Ureter (tissue), 1 donor: ENCODE measurements at regions not wholly inside any gene's neighbourhood (a gene's known extent, or its start where the extent isn't known, plus 50 kb on each side); places are given as distances from the start of the nearest gene placed in this dataset.
A peak's percentile ranks its signal among the peaks of the same experiment; 100 is the strongest.

Experiments
- DNase-seq: peaks from one replicate; pipeline ENCODE4 v3.0.0-alpha.2; 2020; ENCODE audit warnings: low spot score
- donor health status: DM: yes; HTN: yes; CAD: no.

- no peak for DNase-seq
Observed at GRCh38 chr21:28788030-28788429, 204.6 kb downstream of the LTN1 start.

DNA sequence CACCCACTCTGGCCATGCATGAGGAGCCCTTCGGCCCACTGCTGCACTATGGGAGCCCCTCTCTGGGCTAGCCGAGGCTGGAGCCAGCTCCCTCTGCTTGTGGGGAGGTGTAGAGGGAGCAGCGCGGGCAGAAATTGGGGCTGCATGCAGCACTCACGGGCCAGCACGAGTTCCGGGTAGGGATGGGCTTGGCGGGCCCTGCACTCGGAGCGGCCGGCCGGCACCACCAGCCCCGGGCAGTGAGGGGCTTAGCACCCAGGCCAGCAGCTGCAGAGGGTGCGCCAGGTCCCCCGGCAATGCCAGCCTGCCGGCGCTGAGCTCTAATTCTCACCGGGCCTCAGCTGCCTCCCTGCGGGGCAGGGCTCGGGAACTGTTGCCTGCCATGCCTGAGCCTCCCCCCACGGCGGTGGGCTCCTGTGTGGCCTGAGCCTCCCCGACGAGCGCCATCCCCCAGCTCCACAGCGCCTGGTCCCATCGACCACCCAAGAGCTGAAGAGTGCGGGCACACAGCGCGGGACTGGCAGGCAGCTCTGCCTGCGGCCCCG lies 209.0 kb downstream of the LTN1 start:
- no peak for DNase-seq

- DNase-seq, result no peak
Observed at GRCh38 chr21:28781602-28782276, 210.9 kb downstream of the LTN1 start.

- no peak for DNase-seq
Observed at GRCh38 chr21:28779914-28780313, 212.8 kb downstream of the LTN1 start.

GRCh38 chr21:28776251-28776650 lies 216.4 kb downstream of the LTN1 start:
- no peak for DNase-seq

GRCh38 chr21:28775071-28775470 lies 217.6 kb downstream of the LTN1 start:
- DNase-seq, result no peak

DNA sequence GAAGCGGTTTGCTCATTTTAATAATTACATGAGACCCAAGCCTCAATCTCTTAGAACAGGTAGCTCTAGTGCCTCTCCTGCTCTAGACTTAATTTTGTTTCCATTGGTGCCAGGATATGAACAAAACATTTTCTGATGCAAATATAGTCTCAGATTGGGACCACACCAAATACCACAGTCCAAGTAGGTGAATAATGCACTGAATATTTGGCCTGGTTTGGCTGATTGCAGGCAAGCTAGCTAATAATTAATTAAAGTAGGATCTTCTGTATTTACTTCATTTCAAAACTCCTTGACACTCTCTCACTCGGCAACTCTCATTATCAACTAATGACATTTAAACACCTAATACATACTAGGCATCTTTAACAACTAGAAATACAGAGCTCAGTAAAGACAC lies 219.6 kb downstream of the LTN1 start:
- no peak for DNase-seq

- no peak for DNase-seq
Observed at GRCh38 chr21:28771790-28772501, 220.7 kb downstream of the LTN1 start.

- DNase-seq, result no peak
Observed at GRCh38 chr21:28770867-28771661, 221.6 kb downstream of the LTN1 start.

GRCh38 chr21:28769683-28770082 lies 223.0 kb downstream of the LTN1 start:
- DNase-seq, result no peak

DNA sequence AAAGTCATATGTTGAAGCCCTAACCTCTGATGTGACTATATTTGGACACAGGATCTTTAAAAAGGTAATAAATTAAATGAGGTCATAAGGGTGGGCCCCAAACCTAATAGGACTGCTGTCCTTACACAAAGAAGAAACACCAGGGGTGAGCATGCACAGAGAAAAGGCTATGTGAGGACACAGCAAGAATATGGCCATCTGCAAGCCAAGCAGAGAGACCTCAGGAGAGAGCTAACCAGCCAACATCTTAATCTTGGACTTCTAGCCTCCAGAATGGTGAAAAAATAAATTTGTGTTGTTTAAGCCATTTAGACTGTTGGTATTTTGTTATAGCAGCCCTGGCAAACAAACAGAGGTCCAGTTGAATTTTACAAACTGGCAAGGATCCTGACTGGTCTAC lies 223.9 kb downstream of the LTN1 start:
- DNase-seq, result no peak

DNA sequence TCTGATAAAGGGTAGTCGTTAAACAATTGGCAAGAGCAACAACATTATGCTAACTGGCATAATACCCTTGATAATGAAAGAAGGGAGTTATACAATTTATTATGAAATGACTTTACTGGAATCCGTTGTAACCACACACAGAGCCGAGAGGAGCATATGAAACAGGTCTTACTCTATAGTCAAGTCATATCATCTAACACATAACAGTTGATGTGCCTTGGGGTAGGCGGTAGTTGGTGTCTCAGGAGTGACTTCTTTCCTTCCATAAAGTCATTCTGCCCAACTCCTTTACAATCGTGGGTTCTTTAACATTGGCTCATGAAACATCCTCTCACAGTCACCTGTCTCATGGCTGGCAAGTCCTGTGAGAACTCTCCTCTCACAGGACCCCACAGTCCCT lies 225.2 kb downstream of the LTN1 start:
- DNase-seq, result no peak

GRCh38 chr21:28763809-28764418 lies 228.8 kb downstream of the LTN1 start:
- no peak for DNase-seq

DNA sequence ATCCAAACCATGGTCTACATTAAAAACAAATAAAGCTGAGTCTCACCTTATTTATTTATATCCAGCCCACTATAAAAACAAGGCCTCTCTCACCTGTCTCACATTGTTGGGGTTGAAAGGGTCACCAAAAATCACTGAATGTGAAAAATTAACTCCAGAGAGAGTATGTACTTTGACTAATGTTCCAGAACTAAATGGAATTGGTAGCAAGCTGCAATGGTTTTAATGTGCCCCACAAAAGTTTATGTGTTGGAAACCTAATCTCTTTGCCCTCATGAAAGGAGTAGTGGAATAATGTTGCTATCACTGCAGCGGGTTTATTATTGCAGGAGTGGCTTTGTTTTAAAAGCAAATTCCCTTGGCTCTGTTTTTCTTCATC lies 230.3 kb downstream of the LTN1 start:
- no peak for DNase-seq

GRCh38 chr21:28761674-28762356 lies 230.9 kb downstream of the LTN1 start:
- no peak for DNase-seq

GRCh38 chr21:28758883-28759242 lies 233.8 kb downstream of the LTN1 start:
- DNase-seq, result no peak

DNA sequence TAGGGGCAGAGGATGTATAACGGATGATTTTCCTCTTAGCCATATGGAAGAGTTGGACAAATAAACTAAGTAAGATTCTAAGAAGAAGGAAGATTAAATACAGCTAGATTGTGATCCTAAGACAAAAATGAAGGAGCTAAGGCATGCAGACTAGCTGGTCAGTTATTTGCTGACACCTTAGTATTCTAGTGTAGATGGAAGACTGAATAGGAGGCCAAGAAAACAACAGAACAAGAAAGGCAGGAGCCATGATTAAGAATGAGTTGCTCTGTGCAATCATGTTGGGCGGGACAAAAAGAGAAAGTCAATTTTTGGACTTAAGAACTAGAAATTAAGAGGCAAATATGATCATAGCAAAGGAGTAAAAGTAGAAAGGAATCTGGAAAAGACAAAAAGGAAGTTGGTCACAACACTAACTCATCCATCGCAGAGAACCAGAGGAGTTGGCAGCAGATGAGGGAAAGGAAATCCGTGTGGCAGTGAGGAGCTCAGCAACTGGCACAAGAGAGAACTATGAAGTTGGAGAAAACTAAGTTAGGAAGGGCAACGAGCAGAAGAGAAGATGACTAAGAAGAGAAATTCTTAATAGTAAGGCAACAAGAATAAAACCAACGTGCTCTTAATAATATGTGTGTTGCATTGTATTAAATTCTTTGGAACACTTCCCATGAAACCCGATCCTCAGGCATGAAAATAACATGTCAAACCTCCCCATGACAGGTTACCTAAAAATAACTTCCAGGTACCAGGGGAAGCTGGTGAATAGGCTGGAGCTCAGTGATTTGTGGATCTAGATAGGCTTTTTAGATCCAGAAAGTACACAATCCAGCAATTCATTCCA lies 234.4 kb downstream of the LTN1 start:
- no peak for DNase-seq

DNA sequence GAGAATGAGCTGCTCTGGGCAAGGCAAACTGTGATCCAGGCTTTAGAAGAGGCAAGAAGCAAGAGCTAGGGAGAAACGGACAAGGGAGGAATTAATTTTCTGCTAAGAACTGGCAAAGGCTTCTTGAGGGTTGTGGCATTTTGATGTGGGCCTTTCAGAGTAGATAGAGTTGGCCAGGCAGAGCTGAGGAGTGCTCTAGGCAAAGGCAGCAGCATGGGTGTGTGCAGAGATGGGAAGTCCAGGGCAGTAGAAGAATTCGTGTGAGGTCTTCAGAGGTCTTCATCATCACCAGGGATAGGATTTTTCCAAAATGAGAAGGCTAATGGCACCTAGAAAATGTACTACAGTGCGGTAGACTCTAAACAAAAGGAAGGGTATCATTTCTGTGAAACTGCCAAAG lies 237.8 kb downstream of the LTN1 start:
- DNase-seq, result no peak

GRCh38 chr21:28754127-28754611 lies 238.5 kb downstream of the LTN1 start:
- DNase-seq, result peak; percentile 61

DNA sequence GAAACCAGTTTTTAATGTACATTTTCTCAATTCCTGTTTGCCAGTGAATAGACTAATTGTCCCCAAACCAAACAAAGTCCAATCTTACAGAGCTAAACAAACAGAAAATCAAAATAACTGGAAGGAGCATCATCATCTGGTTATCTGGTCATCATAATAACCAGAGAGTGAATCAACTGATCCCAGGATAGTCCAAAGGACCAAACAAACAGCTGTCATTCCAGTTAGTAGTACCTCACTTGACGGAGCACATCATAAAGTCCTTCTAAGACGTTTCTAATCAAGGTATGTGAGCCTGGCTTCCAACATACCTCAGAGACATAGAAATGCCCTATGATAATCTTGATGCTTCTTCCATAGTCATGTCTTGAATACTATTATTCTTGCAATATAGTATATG lies 240.5 kb downstream of the LTN1 start:
- no peak for DNase-seq

DNA sequence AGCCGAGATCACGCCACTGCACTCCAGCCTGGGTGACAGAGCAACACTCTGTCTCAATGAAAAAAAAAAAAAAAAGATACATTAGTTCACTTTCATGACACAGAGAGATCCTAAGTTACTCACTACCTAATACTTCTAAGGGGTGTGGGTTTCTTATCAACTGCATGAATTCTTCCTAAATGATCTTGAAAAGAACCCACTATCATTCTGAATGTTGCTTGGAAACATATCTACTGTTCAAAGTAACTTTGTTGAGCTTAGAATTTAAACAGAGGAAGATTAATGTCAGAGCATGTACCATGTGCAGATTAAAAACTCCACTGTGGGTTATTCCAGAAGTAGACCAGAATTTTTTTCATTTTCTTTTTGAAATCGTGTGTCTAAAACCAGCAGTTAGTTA lies 241.5 kb downstream of the LTN1 start:
- DNase-seq, result no peak
